Endothelial cell of umbilical vein (primary cell): ENCODE measurements at regions not wholly inside any gene's neighbourhood (a gene's known extent, or its start where the extent isn't known, plus 50 kb on each side); places are given as distances from the start of the nearest gene placed in this dataset.

Experiments
- BruUV-seq: library from RNA; stranded (reverse); fragments of 400-500 nt; replicated peaks from 2 replicates; lab custom pipeline; 2021; lab: Mats Ljungman, UMichigan
- CTCF ChIA-PET: fragments of 300-600, 350-600 bp; sonication (Branson Sonifier 250); formaldehyde crosslinking; loops from one replicate; lab custom pipeline; 2021; ENCODE audit warnings: antibody characterized with exemption, inconsistent platforms; lab: Charles Lee
- POLR2A ChIA-PET: fragments of 300-600, 350-600 bp; sonication (Branson Sonifier 250); formaldehyde crosslinking; loops from one replicate; lab custom pipeline; 2021; ENCODE audit warnings: antibody characterized with exemption, inconsistent platforms; lab: Charles Lee
- DNase-seq: peaks from one replicate; pipeline ENCODE4 v3.0.0-alpha.2; 2011; ENCODE audit warnings: low read depth, low spot score
- FAIRE-seq: peaks from 2 replicates; lab custom pipeline; 2011; peaks lifted over from hg19 to GRCh38; lab: Jason Lieb, UNC
- H2AFZ ChIP-seq: 2 replicates; pipeline ENCODE4 v1.6.0; 2012; ENCODE audit warnings: low read depth, low read length, control low read depth, inconsistent platforms
- H3K27ac ChIP-seq: 2 replicates; pipeline ENCODE4 v1.5.1; 2011; ENCODE audit warnings: low read depth, mild to moderate bottlenecking, control low read depth, low read length, moderate library complexity; ENCODE audit not compliant: insufficient read depth
- H3K27me3 ChIP-seq, 2 experiments: 2 replicates each; pipeline versions ENCODE4 v1.6.0 to v1.6.1; 2011; ENCODE audit warnings: low read length in 2 of 2, mixed read lengths in 1 of 2; ENCODE audit not compliant: control insufficient read depth in 2 of 2, insufficient read depth in 2 of 2
- H3K36me3 ChIP-seq, 2 experiments: 2 replicates in 1 of 2; 3 replicates in 1 of 2; pipeline ENCODE4 v1.5.1; 2011; ENCODE audit warnings: low read length in 2 of 2, mild to moderate bottlenecking in 1 of 2, moderate library complexity in 1 of 2; ENCODE audit not compliant: control insufficient read depth in 2 of 2, insufficient read depth in 2 of 2; ENCODE audit errors: extremely low read depth in 1 of 2
- H3K4me1 ChIP-seq: 3 replicates; pipeline ENCODE4 v1.5.1; 2011; ENCODE audit warnings: mild to moderate bottlenecking, low read length; ENCODE audit not compliant: control insufficient read depth, insufficient read depth; ENCODE audit errors: extremely low read depth
- H3K4me2 ChIP-seq: 2 replicates; pipeline ENCODE4 v1.6.1; 2011; ENCODE audit warnings: low read length, control low read depth, mixed read lengths; ENCODE audit not compliant: insufficient read depth
- H3K4me3 ChIP-seq, 3 experiments: fragments of 200-600 bp in 1 of 3; sonication (generic), shearing (Covaris generic) in 1 of 3; replicated peaks in 1 of 3; 2 replicates each; pipeline ENCODE4 v1.5.1; 2011 to 2016; ENCODE audit warnings: control low read depth in 3 of 3, low read length in 3 of 3, mild to moderate bottlenecking in 2 of 3, inconsistent platforms in 1 of 3, low read depth in 1 of 3, moderate library complexity in 1 of 3; ENCODE audit not compliant: insufficient read depth in 1 of 3
- H3K79me2 ChIP-seq: 2 replicates; pipeline ENCODE4 v1.6.0; 2012; ENCODE audit warnings: low read length, inconsistent platforms; ENCODE audit not compliant: control insufficient read depth, insufficient read depth
- H3K9ac ChIP-seq: replicated peaks from 2 replicates; pipeline ENCODE3; 2011; ENCODE audit warnings: low read length, control low read depth; ENCODE audit not compliant: insufficient read depth; ENCODE audit errors: extremely low read depth
- H3K9me1 ChIP-seq: replicated peaks from 3 replicates; pipeline ENCODE4 v1.6.0; 2011; ENCODE audit warnings: mild to moderate bottlenecking, low read length; ENCODE audit not compliant: control insufficient read depth, insufficient read depth; ENCODE audit errors: extremely low read depth
- H3K9me3 ChIP-seq: replicated peaks from 2 replicates; pipeline ENCODE4 v1.5.1; 2012; ENCODE audit warnings: low read length, inconsistent platforms; ENCODE audit not compliant: control insufficient read depth, insufficient read depth
- H4K20me1 ChIP-seq: replicated peaks from 2 replicates; pipeline ENCODE3; 2011; ENCODE audit warnings: mild to moderate bottlenecking, low read length; ENCODE audit not compliant: control insufficient read depth, insufficient read depth; ENCODE audit errors: extremely low read depth
- EZH2 ChIP-seq: IDR thresholded peaks from 2 replicates; pipeline ENCODE4 v1.6.1; 2012; ENCODE audit warnings: borderline replicate concordance, low read depth, mild to moderate bottlenecking, moderate library complexity, low read length, inconsistent platforms; ENCODE audit not compliant: severe bottlenecking
- GATA2 ChIP-seq: IDR thresholded peaks from 2 replicates; pipeline ENCODE4 v1.7.0; 2011; ENCODE audit warnings: low read depth, mild to moderate bottlenecking, moderate library complexity, mixed read lengths, low read length; ENCODE audit not compliant: insufficient read length, insufficient read depth
- POLR2A ChIP-seq: IDR thresholded peaks from 2 replicates; pipeline ENCODE4 v1.6.1; 2012; ENCODE audit warnings: low read depth, mild to moderate bottlenecking, control low read depth, low read length
- POLR2AphosphoS5 ChIP-seq: IDR thresholded peaks from 2 replicates; pipeline ENCODE4 v1.6.1; 2012; ENCODE audit warnings: low read depth, mild to moderate bottlenecking, control low read depth, low read length, moderate library complexity; ENCODE audit not compliant: insufficient read depth
- dilution Hi-C: fragments of 300-500 bp; cut with MboI; formaldehyde crosslinking; loops from one replicate; pipeline ENCODE4 v1.15.0; 2019; ENCODE audit warnings: low sequenced_read_pairs; ENCODE audit not compliant: extremely low pct_ligation_motif_present
- intact Hi-C: fragments of 100-400 bp; cut with micrococcal nuclease; formaldehyde crosslinking; loops from one replicate; pipeline ENCODE4 v1.10.0; 2022

DNA sequence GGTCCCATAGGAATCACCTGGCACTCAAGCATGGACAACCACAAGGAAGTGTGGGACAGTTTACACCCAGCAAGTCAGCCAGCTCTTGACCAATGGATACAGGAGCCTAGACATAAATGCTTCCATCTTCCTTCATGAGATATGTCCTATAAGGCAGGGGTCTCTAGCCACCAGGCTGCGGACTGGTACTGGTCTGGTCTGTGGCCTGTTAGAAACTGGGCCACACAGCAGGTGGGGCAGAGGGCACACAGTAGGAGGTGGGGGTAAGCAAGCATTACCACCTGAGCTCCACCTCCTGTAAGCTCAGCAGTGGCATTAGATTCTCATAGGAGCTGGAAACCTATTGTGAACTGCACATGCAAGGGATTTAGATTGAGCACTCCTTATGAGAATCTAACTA is 437.1 kb downstream of the CD109 start:
- no peaks in the 10 kb centered on the region for H3K9me3 ChIP-seq
- DNase-seq (no peak), FAIRE-seq (no peak)
- no TSS peak for BruUV-seq
- POLR2A ChIA-PET, result no interaction called here
- no peak overlapping the region for H3K4me2 ChIP-seq
- intact Hi-C loops, result no loop called here
- no peak overlapping the region for H2AFZ ChIP-seq
- H3K27ac ChIP-seq, result no peak overlapping the region
- no peak overlapping the region for H3K9ac ChIP-seq
- TF ChIP-seq GATA2 (no peak), POLR2AphosphoS5 (no peak)
- H3K36me3 ChIP-seq, result no peaks in the 10 kb centered on the region
- H4K20me1 ChIP-seq, result no peaks in the 10 kb centered on the region
- H3K9me1 ChIP-seq, result no peaks in the 10 kb centered on the region
- H3K79me2 ChIP-seq, result no peaks in the 10 kb centered on the region
- H3K4me1 ChIP-seq, result peaks cover 12% of the 10 kb centered on the region
- CTCF ChIA-PET, result interaction anchor here (0.6 kb wide), 1 partner anchor 22 kb away, joined by 3 read pairs; no protein-coding TSS in a partner anchor
- dilution Hi-C loops, result no loop called here
- peaks cover 2 to 5% of the 10 kb centered on the region in 2 experiments for H3K27me3 ChIP-seq
- no peak overlapping the region for H3K4me3 ChIP-seq

DNA sequence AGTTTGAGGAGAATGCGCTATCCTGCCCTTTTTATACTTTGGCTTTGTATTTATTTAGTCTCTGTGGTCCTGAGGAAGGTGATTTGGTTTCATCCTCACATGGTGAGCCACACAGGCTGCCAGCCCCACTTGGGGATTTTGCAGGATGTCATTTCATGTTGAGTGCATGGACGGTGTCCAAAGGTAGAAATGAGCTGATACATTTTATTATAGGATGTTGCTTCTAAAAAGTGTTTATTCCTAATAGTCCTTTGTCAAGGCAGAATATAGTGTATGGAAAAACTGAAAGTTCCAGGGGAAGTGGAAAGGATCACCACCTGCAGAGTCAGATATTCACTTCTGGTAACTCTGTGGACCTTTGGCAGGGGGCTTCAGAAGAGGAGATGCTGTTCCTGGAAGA is 434.6 kb downstream of the CD109 start:
- Histone ChIP-seq H3K27ac (no peak overlapping the region), H3K4me3 (no peak overlapping the region), H3K27me3 (peaks cover 4 to 8% of the 10 kb centered on the region in 2 experiments), H3K36me3 (no peaks in the 10 kb centered on the region), H3K9ac (no peak overlapping the region), H3K4me1 (no peaks in the 10 kb centered on the region), H3K9me3 (no peaks in the 10 kb centered on the region), H2AFZ (no peak overlapping the region), H3K79me2 (no peaks in the 10 kb centered on the region), H4K20me1 (no peaks in the 10 kb centered on the region), H3K9me1 (no peaks in the 10 kb centered on the region), H3K4me2 (no peak overlapping the region)
- POLR2A ChIA-PET, result no interaction called here
- intact Hi-C loops, result no loop called here
- dilution Hi-C loops, result no loop called here
- CTCF ChIA-PET, result no interaction called here
- TF ChIP-seq EZH2 (no peak), POLR2A (no peak)
- no peak for DNase-seq
- FAIRE-seq, result no peak
- no TSS peak for BruUV-seq
